ENCODE measurements at regions not wholly inside any gene's neighbourhood (a gene's known extent, or its start where the extent isn't known, plus 50 kb on each side); places are given as distances from the start of the nearest gene placed in this dataset.

DNA sequence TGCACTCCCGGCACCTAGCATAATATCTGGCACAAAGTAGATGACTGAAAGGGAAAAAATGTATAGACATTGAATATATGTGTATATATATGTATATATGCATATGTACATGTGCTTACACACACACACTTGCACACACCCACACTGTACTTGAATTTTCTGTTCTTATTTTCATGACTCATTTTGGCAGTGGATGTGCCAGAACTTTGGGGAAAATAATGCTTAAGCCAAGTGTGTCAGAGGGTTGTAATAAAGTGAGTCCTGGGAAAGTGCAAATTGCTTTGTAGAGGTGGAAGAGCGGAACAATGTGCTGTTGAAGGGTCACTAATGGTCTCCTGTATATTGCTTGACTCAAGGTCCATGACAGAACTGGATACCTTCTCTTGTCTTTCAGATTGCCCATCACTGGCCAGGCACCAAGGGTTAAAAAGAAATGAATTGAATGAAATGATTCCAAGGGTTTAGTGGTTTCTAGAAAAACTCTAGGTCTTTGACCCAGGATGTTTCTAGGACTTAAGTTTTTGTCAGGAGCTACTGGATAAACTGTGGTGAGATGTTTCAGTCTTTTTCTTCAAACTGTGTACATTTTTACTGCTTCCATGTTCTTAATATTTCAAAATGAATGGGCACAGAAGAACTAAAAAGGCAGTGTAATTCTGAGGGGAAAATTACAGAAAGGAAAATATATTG is 129.9 kb upstream of the MOCS2 start:
- 73 to 81% (median 75%) methylated on average over 2 of the region's 2 CpGs for WGBS, 3 donors
- Histone ChIP-seq H3K9me3 (no peaks in the 10 kb centered on the region), H3K36me3 (no peaks in the 10 kb centered on the region), H3K27ac (no peak overlapping the region), H3K4me3 (no peak overlapping the region), H3K4me1 (ENCODE audit: insufficient read depth) (no peaks in the 10 kb centered on the region), H3K27me3 (no peaks in the 10 kb centered on the region)
- no peak for DNase-seq
- intact Hi-C loops (cut with DNase I), result no loop called here
- no peak for TF ChIP-seq EP300 (IDR thresholded peaks at IDR 0.05)
- no peak for TF ChIP-seq CTCF (IDR thresholded peaks at IDR 0.05)
- TF ChIP-seq POLR2A (IDR thresholded peaks at IDR 0.05), result no peak

GRCh38 chr5:53240661-53241060 is 131.1 kb upstream of the MOCS2 start:
- intact Hi-C loops (cut with DNase I), result no loop called here
- Histone ChIP-seq H3K27ac (no peak overlapping the region), H3K27me3 (no peaks in the 10 kb centered on the region), H3K4me1 (ENCODE audit: insufficient read depth) (no peaks in the 10 kb centered on the region), H3K36me3 (no peaks in the 10 kb centered on the region), H3K9me3 (no peaks in the 10 kb centered on the region), H3K4me3 (no peak overlapping the region)
- no peak for DNase-seq
- TF ChIP-seq EP300 (IDR thresholded peaks at IDR 0.05) (no peak), CTCF (IDR thresholded peaks at IDR 0.05) (no peak), POLR2A (IDR thresholded peaks at IDR 0.05) (no peak)

DNA sequence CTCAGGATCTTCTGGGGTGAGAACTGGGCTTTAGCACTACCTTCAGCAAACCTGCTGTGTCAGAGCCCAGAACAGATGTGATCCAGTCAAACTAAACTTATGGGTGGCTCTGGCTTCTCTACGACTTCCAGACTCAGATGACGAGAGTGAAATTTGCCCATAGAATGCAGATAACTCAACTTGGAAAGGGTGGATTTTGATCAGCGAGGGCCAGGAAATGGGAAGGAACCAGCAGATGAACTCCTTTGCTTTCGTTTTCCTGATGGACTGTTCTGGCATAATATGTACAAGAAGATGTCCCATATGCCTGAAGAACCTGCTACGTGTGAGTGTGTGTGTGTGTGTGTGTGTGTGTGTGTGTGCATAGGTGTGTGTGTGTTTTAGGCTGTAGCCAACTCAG is 132.0 kb upstream of the MOCS2 start:
- intact Hi-C loops (cut with DNase I), result no loop called here
- TF ChIP-seq EP300 (IDR thresholded peaks at IDR 0.05), result no peak
- no peak for TF ChIP-seq POLR2A (IDR thresholded peaks at IDR 0.05)
- no peak for TF ChIP-seq CTCF (IDR thresholded peaks at IDR 0.05)
- no peaks in the 10 kb centered on the region for H3K36me3 ChIP-seq
- DNase-seq, result no peak
- WGBS, 3 donors, result 87 to 91% (median 90%) methylated on average over 5 of the region's 5 CpGs
- no peaks in the 10 kb centered on the region for H3K4me1 ChIP-seq (ENCODE audit: insufficient read depth)
- H3K9me3 ChIP-seq, result no peaks in the 10 kb centered on the region
- no peaks in the 10 kb centered on the region for H3K27me3 ChIP-seq
- H3K4me3 ChIP-seq, result no peak overlapping the region
- no peak overlapping the region for H3K27ac ChIP-seq

- Histone ChIP-seq H3K4me1 (ENCODE audit: insufficient read depth) (no peaks in the 10 kb centered on the region), H3K4me3 (no peak overlapping the region), H3K27ac (no peak overlapping the region), H3K9me3 (no peaks in the 10 kb centered on the region), H3K27me3 (no peaks in the 10 kb centered on the region), H3K36me3 (no peaks in the 10 kb centered on the region)
- TF ChIP-seq EP300 (IDR thresholded peaks at IDR 0.05) (no peak), CTCF (IDR thresholded peaks at IDR 0.05) (no peak), POLR2A (IDR thresholded peaks at IDR 0.05) (no peak)
- intact Hi-C loops (cut with DNase I), result no loop called here
- no peak for DNase-seq
- WGBS, 3 donors, result 79 to 97% (median 80%) methylated on average over 3 of the region's 3 CpGs
Measured at GRCh38 chr5:53243403-53243802, 133.8 kb upstream of the MOCS2 start.
